ENCODE measurements at regions not wholly inside any gene's neighbourhood (a gene's known extent, or its start where the extent isn't known, plus 50 kb on each side); places are given as distances from the start of the nearest gene placed in this dataset.
"Not testable (repeated sequence)": the region's sequence is repeated elsewhere in the genome, so short reads cannot be mapped to it uniquely, and the experiment has no call there.

DNA sequence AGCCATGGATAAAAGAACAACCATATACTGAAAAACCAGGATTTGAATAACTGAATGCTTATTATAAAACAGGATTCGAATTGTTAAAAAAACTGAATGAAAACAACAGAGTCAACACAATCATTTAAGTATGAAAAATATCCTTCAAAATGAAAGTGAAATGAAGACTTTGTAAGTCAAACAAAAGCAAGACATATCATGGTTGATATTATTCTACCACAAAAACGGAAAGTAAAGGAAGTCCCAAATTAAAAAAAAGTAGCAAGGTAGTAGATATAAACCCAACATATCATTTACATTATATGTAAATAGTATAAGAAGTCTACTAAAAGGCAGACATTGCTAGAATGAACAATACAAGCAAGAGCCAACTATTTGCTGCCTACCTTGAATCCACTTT lies 63.1 kb upstream of the POTEC start:
- H3K4me1 ChIP-seq (ENCODE audit: insufficient read depth, low read length); H3K27me3 ChIP-seq (ENCODE audit: insufficient read depth, low read length); H3K4me3 ChIP-seq (ENCODE audit: low read length); H3K9ac ChIP-seq (ENCODE audit: low read depth, low read length); H3K9me3 ChIP-seq (ENCODE audit: insufficient read depth, low read depth, low read length); H3K27ac ChIP-seq (ENCODE audit: low read depth, low read length); H3K36me3 ChIP-seq (ENCODE audit: insufficient read depth, low read length): not testable (repeated sequence)
- no CpG with 5 or more reads among the region's 2 CpGs for WGBS

DNA sequence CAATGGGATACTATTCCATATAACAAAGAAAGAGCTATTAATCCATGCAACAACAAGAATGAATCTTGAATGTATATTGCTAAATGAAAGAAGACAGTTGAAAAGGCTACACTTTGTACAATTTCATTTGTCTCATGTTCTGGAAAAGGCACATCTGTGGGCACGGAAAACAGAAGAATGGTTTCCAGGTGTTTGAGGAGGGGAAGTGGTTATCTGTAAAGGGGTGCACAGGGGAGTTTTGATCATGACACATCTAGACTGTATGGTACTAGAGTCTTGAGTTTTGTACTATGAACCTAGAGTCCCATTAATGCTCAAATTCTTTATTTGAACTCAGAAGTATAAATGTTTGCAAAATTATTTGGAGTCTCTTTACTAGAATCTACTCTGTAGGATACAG lies 64.0 kb upstream of the POTEC start:
- not testable (repeated sequence) for H3K36me3 ChIP-seq (ENCODE audit: insufficient read depth, low read length); H3K9ac ChIP-seq (ENCODE audit: low read depth, low read length); H3K9me3 ChIP-seq (ENCODE audit: insufficient read depth, low read depth, low read length); H3K4me3 ChIP-seq (ENCODE audit: low read length); H3K27ac ChIP-seq (ENCODE audit: low read depth, low read length); H3K4me1 ChIP-seq (ENCODE audit: insufficient read depth, low read length); H3K27me3 ChIP-seq (ENCODE audit: insufficient read depth, low read length)
- WGBS, result 0% methylated on average over 1 of the region's 1 CpG

DNA sequence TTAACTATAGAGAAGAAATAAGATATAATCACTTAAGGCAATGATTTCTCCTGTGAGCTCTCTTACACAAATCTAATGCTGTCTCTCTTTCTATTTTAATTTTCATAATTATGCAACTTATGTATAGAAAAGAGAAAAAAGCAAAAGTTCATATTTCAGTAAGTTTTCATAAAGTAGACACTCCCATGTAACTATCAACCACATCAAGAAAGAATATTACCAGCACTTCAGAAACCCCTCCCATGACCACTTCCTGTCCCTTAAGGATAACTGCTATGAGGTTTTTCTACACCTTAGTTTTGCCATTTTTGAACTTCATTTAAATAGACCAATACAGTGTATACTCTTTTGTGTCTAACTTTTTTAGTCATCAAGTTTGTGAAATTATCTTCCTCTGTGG lies 69.0 kb upstream of the POTEC start:
- H3K36me3 ChIP-seq (ENCODE audit: insufficient read depth, low read length); H3K9me3 ChIP-seq (ENCODE audit: insufficient read depth, low read depth, low read length); H3K4me3 ChIP-seq (ENCODE audit: low read length); H3K27ac ChIP-seq (ENCODE audit: low read depth, low read length); H3K4me1 ChIP-seq (ENCODE audit: insufficient read depth, low read length); H3K9ac ChIP-seq (ENCODE audit: low read depth, low read length); H3K27me3 ChIP-seq (ENCODE audit: insufficient read depth, low read length): not testable (repeated sequence)

DNA sequence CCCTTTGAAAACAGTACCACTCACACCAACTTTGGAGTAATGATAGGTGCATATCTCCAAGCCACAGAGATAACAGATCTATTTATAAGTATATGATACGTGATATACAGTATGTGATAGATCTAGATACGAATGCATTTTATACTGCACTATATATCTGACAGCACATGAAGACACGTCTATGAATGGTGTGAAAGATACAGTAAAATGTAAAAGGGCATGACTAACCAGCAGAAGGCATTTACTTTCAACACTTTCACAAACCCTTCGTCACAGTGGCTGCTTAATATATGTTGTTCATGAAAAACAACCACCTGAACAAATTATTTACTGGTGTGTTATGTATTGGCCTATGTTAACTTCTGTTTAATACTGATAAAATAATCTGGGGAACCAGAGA lies 71.1 kb upstream of the POTEC start:
- H3K27ac ChIP-seq (ENCODE audit: low read depth, low read length); H3K36me3 ChIP-seq (ENCODE audit: insufficient read depth, low read length); H3K9ac ChIP-seq (ENCODE audit: low read depth, low read length); H3K4me1 ChIP-seq (ENCODE audit: insufficient read depth, low read length); H3K4me3 ChIP-seq (ENCODE audit: low read length); H3K27me3 ChIP-seq (ENCODE audit: insufficient read depth, low read length): not testable (repeated sequence)
- H3K9me3 ChIP-seq (ENCODE audit: insufficient read depth, low read depth, low read length), result peaks cover 12% of the 10 kb centered on the region; the same call in 1 of the 2 replicates
- no CpG with 5 or more reads among the region's 4 CpGs for WGBS

DNA sequence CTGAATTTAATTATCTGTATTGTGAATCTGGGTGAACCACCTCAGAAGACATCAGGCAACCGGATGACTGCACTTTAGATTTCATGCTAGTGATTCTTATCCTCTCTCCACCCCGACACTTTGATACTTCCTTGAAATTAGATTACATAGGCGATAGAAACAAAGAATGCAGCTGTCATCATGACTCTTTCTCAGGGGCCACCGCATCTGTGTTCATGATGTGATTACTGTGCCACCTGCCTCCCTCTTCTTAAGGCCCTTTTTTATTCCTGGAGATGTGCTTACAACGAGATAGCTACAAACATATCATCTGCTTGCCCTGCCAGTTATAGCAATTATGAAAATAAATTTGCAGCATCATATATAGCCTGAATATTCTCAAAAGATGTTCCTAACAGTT lies 83.9 kb upstream of the POTEC start:
- H3K9me3 ChIP-seq (ENCODE audit: insufficient read depth, low read depth, low read length); H3K9ac ChIP-seq (ENCODE audit: low read depth, low read length); H3K27me3 ChIP-seq (ENCODE audit: insufficient read depth, low read length); H3K4me3 ChIP-seq (ENCODE audit: low read length); H3K27ac ChIP-seq (ENCODE audit: low read depth, low read length); H3K36me3 ChIP-seq (ENCODE audit: insufficient read depth, low read length); H3K4me1 ChIP-seq (ENCODE audit: insufficient read depth, low read length): not testable (repeated sequence)
- WGBS, result 39% methylated on average over 3 of the region's 5 CpGs

DNA sequence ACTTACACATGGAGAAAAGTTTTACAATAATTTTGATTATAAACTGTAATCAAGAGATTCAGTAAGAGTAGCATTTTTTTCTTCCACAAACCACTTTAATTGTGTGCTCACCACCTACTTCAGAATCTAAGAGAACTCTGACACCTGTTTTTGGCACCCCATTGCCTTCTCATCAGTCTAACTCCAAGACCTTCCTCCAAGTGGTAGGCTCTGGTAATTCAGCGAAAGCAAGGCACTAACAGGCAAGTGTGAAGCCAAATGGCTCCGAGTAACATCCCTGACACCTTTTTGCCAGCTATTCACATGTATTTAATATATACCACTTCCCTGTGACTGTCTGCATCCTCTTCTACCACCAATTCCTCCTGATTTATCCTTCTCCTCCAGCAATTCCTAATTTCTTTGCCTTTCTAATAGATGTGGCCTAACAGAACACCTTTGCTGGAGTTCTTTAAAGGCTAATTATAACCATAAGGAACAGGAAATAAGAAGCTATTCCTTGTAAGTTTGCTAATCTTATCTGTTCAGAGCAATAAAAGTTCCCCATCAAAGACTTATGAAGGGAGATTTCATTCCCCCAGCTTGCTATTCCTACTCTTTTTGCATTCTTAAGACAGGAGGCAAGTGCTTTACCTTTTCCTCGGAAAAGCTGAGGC lies 85.1 kb upstream of the POTEC start:
- H3K27ac ChIP-seq (ENCODE audit: low read depth, low read length); H3K4me1 ChIP-seq (ENCODE audit: insufficient read depth, low read length); H3K9ac ChIP-seq (ENCODE audit: low read depth, low read length); H3K27me3 ChIP-seq (ENCODE audit: insufficient read depth, low read length); H3K9me3 ChIP-seq (ENCODE audit: insufficient read depth, low read depth, low read length); H3K4me3 ChIP-seq (ENCODE audit: low read length); H3K36me3 ChIP-seq (ENCODE audit: insufficient read depth, low read length): not testable (repeated sequence)
- 86% methylated on average over 2 of the region's 3 CpGs for WGBS

DNA sequence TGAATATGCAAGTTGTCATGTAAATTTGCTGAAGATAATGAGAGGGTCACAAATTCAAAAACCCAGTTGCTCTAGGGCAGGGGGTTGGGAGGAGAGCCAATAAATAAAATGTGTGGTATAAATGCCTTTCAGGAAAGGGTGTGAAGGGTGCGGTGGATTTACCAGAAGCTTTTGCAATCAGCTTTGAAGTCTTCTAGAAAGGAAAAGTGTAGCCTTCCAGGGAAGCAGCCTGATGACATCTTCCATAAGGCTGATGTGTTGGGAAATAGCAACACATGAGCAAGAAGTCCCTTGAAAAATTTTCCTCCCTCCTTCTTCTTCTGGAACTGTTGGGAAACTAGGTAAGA lies 85.6 kb upstream of the POTEC start:
- not testable (repeated sequence) for H3K27me3 ChIP-seq (ENCODE audit: insufficient read depth, low read length); H3K9me3 ChIP-seq (ENCODE audit: insufficient read depth, low read depth, low read length); H3K4me1 ChIP-seq (ENCODE audit: insufficient read depth, low read length); H3K36me3 ChIP-seq (ENCODE audit: insufficient read depth, low read length); H3K9ac ChIP-seq (ENCODE audit: low read depth, low read length); H3K4me3 ChIP-seq (ENCODE audit: low read length); H3K27ac ChIP-seq (ENCODE audit: low read depth, low read length)
- 91% methylated on average over 1 of the region's 1 CpG for WGBS

DNA sequence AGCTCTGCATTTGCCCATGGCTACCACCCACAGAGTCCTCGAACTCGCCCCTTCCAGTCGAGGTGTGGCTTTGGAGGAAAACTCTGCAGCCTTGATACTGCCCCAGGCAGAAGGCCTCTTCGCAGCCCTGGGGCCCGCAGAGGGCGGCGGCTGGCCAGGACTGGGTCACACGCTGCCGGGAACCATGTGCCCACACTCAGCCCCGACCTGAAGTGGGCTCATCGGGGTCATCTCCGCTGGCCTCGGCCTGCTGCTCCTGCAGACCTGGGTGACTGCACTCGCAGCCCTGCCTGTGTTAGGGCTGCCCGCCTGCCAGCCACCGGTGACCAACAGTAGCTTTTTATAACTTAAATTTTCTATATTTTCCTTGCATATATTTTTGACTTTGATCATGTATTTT lies 89.6 kb upstream of the POTEC start:
- not testable (repeated sequence) for H3K9ac ChIP-seq (ENCODE audit: low read depth, low read length); H3K9me3 ChIP-seq (ENCODE audit: insufficient read depth, low read depth, low read length); H3K4me1 ChIP-seq (ENCODE audit: insufficient read depth, low read length); H3K36me3 ChIP-seq (ENCODE audit: insufficient read depth, low read length); H3K4me3 ChIP-seq (ENCODE audit: low read length); H3K27me3 ChIP-seq (ENCODE audit: insufficient read depth, low read length); H3K27ac ChIP-seq (ENCODE audit: low read depth, low read length)
- WGBS, result 90% methylated on average over 12 of the region's 16 CpGs

DNA sequence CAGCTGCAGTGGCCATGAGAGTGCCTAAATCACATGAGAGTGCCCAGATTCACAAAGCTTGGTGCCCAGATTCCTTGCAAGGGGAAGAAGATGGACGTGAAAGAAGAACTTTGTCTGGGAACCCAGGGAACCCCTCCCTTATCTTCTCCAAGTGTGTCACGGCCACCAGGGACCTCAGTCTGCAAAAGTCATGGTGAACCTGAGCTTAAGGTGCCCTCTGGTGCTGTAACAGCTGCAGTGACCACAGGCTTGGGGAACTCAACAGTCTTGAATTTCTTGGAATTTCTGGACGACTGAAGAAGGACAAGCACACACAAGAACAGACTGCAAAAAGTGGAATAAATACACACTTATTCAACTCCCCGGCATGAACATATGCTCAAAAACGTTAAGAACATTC lies 94.6 kb upstream of the POTEC start:
- H3K9ac ChIP-seq (ENCODE audit: low read depth, low read length); H3K4me3 ChIP-seq (ENCODE audit: low read length); H3K27me3 ChIP-seq (ENCODE audit: insufficient read depth, low read length); H3K36me3 ChIP-seq (ENCODE audit: insufficient read depth, low read length); H3K9me3 ChIP-seq (ENCODE audit: insufficient read depth, low read depth, low read length); H3K4me1 ChIP-seq (ENCODE audit: insufficient read depth, low read length); H3K27ac ChIP-seq (ENCODE audit: low read depth, low read length): not testable (repeated sequence)
- 52% methylated on average over 4 of the region's 5 CpGs for WGBS

DNA sequence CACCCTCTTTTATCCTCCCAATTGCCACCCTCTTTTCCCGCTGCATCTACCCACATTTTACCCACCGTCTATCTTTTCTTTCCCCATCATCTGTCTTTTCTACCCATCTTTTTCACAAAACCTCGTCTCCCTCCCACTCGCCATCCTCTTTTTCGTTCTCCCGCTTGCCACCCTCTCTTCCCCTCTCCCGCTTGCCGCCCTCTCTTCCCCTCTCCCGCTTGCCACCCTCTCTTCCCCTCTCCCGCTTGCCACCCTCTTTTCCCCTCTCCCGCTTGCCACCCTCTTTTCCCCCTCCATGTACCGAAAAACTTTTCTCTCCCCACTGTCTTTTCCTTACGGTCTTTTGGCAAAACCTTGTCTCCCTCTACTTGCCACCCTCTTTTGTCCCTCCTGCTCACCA lies 97.7 kb upstream of the POTEC start:
- not testable (repeated sequence) for H3K9me3 ChIP-seq (ENCODE audit: insufficient read depth, low read depth, low read length); H3K27ac ChIP-seq (ENCODE audit: low read depth, low read length); H3K36me3 ChIP-seq (ENCODE audit: insufficient read depth, low read length); H3K27me3 ChIP-seq (ENCODE audit: insufficient read depth, low read length); H3K9ac ChIP-seq (ENCODE audit: low read depth, low read length); H3K4me1 ChIP-seq (ENCODE audit: insufficient read depth, low read length)
- 81% methylated on average over 12 of the region's 13 CpGs for WGBS
- peak overlapping the region; percentile 38 for H3K4me3 ChIP-seq (ENCODE audit: low read length)

DNA sequence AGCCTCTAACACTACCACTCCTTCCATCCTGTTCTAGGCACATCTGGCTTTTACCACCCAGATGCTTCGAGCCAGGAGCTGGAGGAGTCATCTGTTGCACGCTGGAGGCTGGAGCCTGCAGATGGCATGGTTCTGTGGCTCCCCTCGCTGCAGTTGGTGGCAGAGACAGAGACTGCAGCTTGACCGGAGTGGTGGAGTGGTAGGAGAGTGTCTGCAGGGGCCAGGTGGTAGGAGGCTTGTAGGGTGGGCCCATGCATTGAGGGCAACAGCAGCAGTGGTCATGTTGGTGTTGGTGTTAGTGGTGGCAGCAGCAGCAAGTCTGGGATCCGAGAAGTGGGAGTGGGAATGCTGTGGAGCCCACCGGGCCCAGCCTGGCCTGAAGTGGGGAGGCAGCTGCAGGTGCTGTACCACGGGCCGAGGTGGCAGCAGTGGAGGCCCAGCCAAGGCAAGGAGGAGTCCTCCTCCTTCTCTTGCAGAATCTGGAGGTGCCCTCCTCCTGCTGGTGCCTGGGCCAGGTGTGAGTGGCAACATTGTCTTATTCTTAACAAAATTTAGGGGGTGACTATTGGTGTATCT lies 100.4 kb upstream of the POTEC start:
- not testable (repeated sequence) for H3K27ac ChIP-seq (ENCODE audit: low read depth, low read length); H3K9ac ChIP-seq (ENCODE audit: low read depth, low read length); H3K9me3 ChIP-seq (ENCODE audit: insufficient read depth, low read depth, low read length); H3K4me3 ChIP-seq (ENCODE audit: low read length); H3K36me3 ChIP-seq (ENCODE audit: insufficient read depth, low read length); H3K4me1 ChIP-seq (ENCODE audit: insufficient read depth, low read length); H3K27me3 ChIP-seq (ENCODE audit: insufficient read depth, low read length)
- 76% methylated on average over 8 of the region's 8 CpGs for WGBS

DNA sequence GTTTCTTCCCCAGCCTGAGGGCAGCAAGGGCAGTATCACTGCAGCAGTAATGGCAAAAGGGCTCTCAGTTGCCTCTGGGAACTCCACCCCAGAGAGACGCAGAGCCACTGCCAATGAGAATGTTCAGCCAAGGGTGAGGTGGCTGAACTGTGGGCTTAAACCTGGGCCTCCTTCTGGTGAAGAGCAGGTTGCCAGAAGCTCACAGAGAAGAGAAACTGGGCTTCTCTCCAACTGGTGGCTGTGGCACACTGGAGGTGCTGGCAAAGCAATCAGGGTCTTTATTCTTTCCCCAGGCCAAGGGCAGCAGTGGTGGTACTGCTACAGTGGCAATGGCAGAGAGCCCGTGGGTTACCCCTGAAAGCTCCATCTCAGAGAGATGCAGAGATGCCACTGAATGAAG lies 54.9 kb upstream of the ANKRD30B start:
- not testable (repeated sequence) for H3K27me3 ChIP-seq (ENCODE audit: insufficient read depth, low read length); H3K36me3 ChIP-seq (ENCODE audit: insufficient read depth, low read length); H3K27ac ChIP-seq (ENCODE audit: low read depth, low read length); H3K4me1 ChIP-seq (ENCODE audit: insufficient read depth, low read length); H3K9ac ChIP-seq (ENCODE audit: low read depth, low read length); H3K9me3 ChIP-seq (ENCODE audit: insufficient read depth, low read depth, low read length); H3K4me3 ChIP-seq (ENCODE audit: low read length)
- whole genome bisulfite sequencing, result 72% methylated on average over 2 of the region's 2 CpGs
